Panc1 (cell line): ENCODE measurements at regions not wholly inside any gene's neighbourhood (a gene's known extent, or its start where the extent isn't known, plus 50 kb on each side); places are given as distances from the start of the nearest gene placed in this dataset.

Source experiments
- CTCF ChIP-seq: fragments of 450-650 bp; IDR thresholded peaks from 2 replicates; pipeline ENCODE4 v1.5.1; 2017; ENCODE audit warnings: mild to moderate bottlenecking
- POLR2AphosphoS5 ChIP-seq: IDR thresholded peaks from 2 replicates; pipeline ENCODE4 v1.6.1; 2012; ENCODE audit warnings: mild to moderate bottlenecking, low read depth, low read length, moderate library complexity

DNA sequence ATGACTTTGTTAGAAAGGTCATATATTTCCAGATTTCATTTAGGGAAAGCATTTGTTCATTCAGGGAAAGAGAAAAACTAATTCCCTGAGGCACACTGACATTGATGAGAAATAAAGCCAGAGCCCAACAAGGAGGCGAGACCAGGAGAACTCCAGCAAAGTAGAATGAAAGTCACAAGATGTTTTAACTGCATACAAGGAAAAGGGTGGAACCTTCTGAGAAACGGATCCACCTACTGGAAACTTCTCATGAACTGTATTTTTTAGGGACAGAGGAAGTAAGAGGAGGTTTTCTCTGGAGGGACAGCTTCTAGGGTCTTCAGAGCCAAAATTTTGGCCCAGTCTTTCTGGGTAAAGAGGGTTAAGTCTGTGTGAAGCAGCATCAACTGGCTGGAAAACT, 548.2 kb upstream of the PIK3C3 start:
- no peak for TF ChIP-seq CTCF
- no peak for TF ChIP-seq POLR2AphosphoS5
